Cardiac muscle cell (in vitro differentiated cells and primary cell): ENCODE measurements at regions not wholly inside any gene's neighbourhood (a gene's known extent, or its start where the extent isn't known, plus 50 kb on each side); places are given as distances from the start of the nearest gene placed in this dataset.

Experiments used
- DNase-seq, 2 donors: peaks; one replicate each; pipeline versions ENCODE4 v3.0.0 to v3.0.0-alpha.2; 2010 to 2017; ENCODE audit warnings: low read depth in 1 of 2, low spot score in 1 of 2
- H3K27ac ChIP-seq: fragments of 200-600 bp; sonication (generic); 2 replicates; pipeline ENCODE4 v1.5.1; 2016
- H3K27me3 ChIP-seq: fragments of 200-600 bp; sonication (generic); 2 replicates; pipeline ENCODE4 v1.6.0; 2016; ENCODE audit warnings: control low read depth
- H3K36me3 ChIP-seq: fragments of 200-600 bp; sonication (generic); 2 replicates; pipeline ENCODE4 v1.5.1; 2016; ENCODE audit warnings: control low read depth
- H3K4me1 ChIP-seq: fragments of 200-600 bp; sonication (generic); 2 replicates; pipeline ENCODE4 v1.8.1; 2017; ENCODE audit warnings: low read depth, mild to moderate bottlenecking, mixed run types
- H3K4me3 ChIP-seq: fragments of 200-600 bp; sonication (generic); 2 replicates; pipeline ENCODE4 v1.5.1; 2016; ENCODE audit warnings: mild to moderate bottlenecking
- H3K9me3 ChIP-seq: fragments of 200-600 bp; sonication (generic); 2 replicates; pipeline ENCODE4 v1.5.1; 2017; ENCODE audit warnings: low read depth, mild to moderate bottlenecking, control low read depth
- TF ChIP-seq, protein P1 (sequence below): IDR thresholded peaks from 2 replicates; pipeline ENCODE4 v1.5.1; 2012; ENCODE audit warnings: low read depth, mild to moderate bottlenecking, low read length

DNA sequence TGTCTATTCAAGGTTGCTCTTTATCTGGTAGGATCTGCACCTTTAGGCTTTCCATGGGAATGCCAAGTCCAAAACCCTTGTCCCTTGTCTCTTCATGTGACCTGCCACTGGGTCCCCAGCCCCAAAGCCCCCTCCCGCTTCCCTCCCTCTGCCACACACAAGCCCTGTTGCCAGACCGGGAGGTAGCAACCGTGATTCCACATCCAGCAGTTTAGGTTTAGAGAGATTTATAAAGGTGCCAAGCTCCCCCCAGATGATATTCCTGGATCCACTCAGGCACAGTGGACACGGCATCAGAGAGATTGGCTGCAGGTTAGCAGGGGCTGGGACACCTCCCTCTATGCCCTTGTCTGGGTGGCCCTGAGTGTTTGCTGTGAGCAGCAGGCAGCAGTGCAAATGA is 504.7 kb downstream of the CCDC171 start:
- H3K36me3 ChIP-seq: no peaks in the 10 kb centered on the region
- no peaks in the 10 kb centered on the region for H3K4me1 ChIP-seq
- H3K9me3 ChIP-seq: no peaks in the 10 kb centered on the region
- no peak overlapping the region for H3K4me3 ChIP-seq
- H3K27ac ChIP-seq: no peak overlapping the region
- no peaks in the 10 kb centered on the region for H3K27me3 ChIP-seq
- TF ChIP-seq, protein P1, sequence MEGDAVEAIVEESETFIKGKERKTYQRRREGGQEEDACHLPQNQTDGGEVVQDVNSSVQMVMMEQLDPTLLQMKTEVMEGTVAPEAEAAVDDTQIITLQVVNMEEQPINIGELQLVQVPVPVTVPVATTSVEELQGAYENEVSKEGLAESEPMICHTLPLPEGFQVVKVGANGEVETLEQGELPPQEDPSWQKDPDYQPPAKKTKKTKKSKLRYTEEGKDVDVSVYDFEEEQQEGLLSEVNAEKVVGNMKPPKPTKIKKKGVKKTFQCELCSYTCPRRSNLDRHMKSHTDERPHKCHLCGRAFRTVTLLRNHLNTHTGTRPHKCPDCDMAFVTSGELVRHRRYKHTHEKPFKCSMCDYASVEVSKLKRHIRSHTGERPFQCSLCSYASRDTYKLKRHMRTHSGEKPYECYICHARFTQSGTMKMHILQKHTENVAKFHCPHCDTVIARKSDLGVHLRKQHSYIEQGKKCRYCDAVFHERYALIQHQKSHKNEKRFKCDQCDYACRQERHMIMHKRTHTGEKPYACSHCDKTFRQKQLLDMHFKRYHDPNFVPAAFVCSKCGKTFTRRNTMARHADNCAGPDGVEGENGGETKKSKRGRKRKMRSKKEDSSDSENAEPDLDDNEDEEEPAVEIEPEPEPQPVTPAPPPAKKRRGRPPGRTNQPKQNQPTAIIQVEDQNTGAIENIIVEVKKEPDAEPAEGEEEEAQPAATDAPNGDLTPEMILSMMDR: no peak
- no peak for DNase-seq

DNA sequence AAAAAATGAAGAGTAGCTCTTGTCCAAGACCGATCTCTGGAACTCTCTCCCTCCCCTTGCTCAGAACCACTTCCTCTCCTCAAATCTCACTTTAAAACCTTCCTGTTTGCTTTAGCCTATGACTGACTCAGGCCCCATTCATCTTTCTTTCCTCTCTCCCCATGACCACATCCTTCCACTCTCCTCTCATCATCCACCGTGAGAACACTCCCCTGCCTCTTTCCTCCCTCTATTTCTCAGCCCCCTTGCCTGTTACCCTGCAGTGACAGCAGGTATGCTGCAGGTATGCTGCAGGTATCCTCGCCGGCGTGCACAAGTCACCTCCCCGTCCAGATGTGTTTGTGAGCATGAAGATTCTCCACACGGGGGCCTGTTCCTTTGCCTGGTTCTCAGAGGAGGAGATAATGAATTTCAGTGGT is 505.3 kb downstream of the CCDC171 start:
- Histone ChIP-seq H3K36me3 (no peaks in the 10 kb centered on the region), H3K27ac (no peak overlapping the region)
- DNase-seq: peak in 1 of 2 donors; percentile 37

DNA sequence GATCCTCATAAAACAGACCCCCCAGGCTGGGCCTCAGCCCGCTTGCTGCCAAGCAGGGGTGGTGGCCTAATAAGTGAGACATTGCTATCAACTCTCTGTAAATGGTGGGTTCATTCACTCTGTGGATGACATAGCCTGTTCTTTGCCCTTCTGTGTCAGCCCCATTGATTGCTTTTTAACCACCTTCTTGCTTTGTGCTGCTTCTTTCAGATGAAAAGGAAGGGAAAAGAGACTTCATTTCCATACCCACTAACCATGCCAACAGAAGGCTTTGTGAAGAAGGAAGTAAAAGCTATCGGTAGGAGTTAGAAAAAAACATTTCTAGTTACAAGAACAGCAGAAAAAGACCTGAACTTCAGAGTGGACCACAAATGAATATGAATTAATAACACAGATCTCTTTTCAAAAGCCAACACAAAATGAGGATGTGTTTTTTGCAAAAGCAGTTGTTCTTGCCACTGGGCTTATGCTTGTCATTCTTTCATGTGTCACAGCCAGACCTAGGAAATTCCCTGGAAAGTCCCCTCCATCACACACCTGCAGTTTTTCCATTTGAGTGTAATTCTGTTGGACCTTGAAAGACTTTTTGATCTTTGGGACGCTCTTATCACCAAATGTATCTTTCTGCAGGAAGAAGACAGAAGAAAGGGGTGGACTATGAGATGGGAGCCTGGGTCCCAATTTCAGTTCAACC is 507.7 kb downstream of the CCDC171 start:
- Histone ChIP-seq H3K27ac (no peak overlapping the region), H3K27me3 (no peaks in the 10 kb centered on the region), H3K36me3 (no peaks in the 10 kb centered on the region), H3K4me1 (peaks cover 5% of the 10 kb centered on the region), H3K4me3 (no peak overlapping the region), H3K9me3 (no peaks in the 10 kb centered on the region)
- no peak for DNase-seq
- TF ChIP-seq, protein P1: no peak

More for the DNA sequence above, 505.3 kb downstream of the CCDC171 start:
- Histone ChIP-seq H3K4me3 (no peak overlapping the region), H3K9me3 (no peaks in the 10 kb centered on the region), H3K27me3 (no peaks in the 10 kb centered on the region), H3K4me1 (no peaks in the 10 kb centered on the region)
- TF ChIP-seq, protein P1: no peak

DNA sequence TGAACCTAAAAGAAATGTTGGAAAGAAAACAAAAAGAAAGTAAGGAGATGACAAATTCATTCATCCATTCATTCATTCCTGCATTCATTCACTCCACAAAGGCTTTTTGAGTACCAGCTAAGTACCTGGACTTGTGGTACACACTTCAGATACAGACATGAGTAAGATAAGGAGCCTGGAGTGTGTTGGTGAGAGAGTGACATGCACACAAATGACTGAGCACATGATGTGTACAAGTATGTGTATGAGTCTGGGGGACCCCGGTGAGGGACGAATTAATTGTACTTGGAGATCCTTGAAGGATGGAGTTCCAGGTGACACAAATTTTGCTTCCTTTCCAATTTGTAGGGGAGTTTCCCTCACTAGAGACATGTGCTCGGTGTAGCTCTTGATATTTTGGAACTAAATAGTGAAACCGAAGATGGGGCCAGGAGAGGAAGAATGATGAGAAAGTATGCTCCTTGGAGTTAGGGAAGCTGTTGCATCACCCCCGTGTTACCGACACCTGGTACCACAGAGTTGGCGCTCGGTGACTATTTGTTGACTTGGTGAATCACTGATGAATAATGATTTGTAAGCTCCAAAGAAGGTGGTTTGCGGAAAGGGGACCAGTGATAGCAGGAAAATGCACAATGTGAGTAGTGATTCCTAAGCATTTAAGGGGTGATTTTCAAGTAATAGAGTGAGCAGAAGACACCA is 509.8 kb downstream of the CCDC171 start:
- H3K27me3 ChIP-seq: no peaks in the 10 kb centered on the region
- peaks cover 5% of the 10 kb centered on the region for H3K4me1 ChIP-seq
- no peaks in the 10 kb centered on the region for H3K36me3 ChIP-seq
- H3K4me3 ChIP-seq: no peak overlapping the region
- peak in 1 of 2 donors; percentile 51 for DNase-seq
- no peaks in the 10 kb centered on the region for H3K9me3 ChIP-seq
- TF ChIP-seq, protein P1: no peak
- H3K27ac ChIP-seq: no peak overlapping the region

DNA sequence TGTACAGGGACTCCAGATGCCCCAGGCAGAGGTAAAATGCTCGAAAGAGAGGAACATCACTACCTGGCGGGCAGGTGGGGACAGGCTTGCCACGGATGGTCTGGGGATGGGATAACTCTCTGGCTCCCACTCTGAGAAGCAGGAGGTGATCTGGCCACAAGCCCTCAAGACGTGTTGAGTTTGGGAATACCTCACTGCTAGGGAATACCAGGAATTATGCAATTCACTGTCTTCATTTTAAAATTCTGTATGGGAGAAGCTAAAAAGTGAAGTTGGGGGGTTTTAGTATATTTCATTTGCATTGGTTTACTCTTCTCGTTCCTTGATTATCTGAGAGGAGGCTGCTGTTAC is 510.4 kb downstream of the CCDC171 start:
- Histone ChIP-seq H3K27me3 (no peaks in the 10 kb centered on the region), H3K4me1 (peaks cover 5% of the 10 kb centered on the region), H3K9me3 (no peaks in the 10 kb centered on the region), H3K27ac (no peak overlapping the region), H3K4me3 (no peak overlapping the region), H3K36me3 (no peaks in the 10 kb centered on the region)
- no peak for DNase-seq
- TF ChIP-seq, protein P1: no peak
